ENCODE measurements at regions not wholly inside any gene's neighbourhood (a gene's known extent, or its start where the extent isn't known, plus 50 kb on each side); places are given as distances from the start of the nearest gene placed in this dataset.

DNA sequence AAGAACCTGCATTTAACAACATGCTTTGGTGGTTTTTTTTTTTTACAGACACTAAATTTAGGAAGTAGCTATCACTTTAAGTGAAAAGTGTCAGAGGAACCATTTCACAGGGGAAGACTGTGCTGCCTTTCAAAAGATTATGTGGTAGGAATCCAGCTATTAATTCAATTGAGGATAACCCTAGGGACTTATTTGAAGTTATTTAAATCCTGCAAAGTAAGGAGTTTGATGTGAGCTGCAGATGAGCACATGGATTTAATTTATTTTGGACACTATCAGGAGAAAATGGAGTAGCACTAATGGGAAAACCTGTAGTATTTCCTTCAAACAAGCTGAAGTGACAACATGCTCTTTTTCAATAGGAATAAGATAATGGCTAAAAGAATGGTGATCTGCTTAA is 419.8 kb downstream of the ANKRD7 start:
- TF ChIP-seq, protein P1, sequence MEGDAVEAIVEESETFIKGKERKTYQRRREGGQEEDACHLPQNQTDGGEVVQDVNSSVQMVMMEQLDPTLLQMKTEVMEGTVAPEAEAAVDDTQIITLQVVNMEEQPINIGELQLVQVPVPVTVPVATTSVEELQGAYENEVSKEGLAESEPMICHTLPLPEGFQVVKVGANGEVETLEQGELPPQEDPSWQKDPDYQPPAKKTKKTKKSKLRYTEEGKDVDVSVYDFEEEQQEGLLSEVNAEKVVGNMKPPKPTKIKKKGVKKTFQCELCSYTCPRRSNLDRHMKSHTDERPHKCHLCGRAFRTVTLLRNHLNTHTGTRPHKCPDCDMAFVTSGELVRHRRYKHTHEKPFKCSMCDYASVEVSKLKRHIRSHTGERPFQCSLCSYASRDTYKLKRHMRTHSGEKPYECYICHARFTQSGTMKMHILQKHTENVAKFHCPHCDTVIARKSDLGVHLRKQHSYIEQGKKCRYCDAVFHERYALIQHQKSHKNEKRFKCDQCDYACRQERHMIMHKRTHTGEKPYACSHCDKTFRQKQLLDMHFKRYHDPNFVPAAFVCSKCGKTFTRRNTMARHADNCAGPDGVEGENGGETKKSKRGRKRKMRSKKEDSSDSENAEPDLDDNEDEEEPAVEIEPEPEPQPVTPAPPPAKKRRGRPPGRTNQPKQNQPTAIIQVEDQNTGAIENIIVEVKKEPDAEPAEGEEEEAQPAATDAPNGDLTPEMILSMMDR (IDR thresholded peaks at IDR 0.05; ENCODE audit: low read depth, low read length): no peak
- TF ChIP-seq EZH2phosphoT487 (IDR thresholded peaks at IDR 0.05; ENCODE audit: low read depth): no peak

Measured in OCI-LY3 (cell line).